Glomerular visceral epithelial cell (primary cell): ENCODE measurements at regions not wholly inside any gene's neighbourhood (a gene's known extent, or its start where the extent isn't known, plus 50 kb on each side); places are given as distances from the start of the nearest gene placed in this dataset.

Experiments
- DNase-seq: peaks from one replicate; pipeline ENCODE4 v3.0.0-alpha.2; 2016; ENCODE audit errors: extremely low spot score

- DNase-seq: no peak
These were observed 684.6 kb downstream of the RFPL4B start for GRCh38 chr6:113031591-113032238.

- no peak for DNase-seq
These were observed 691.9 kb downstream of the RFPL4B start for GRCh38 chr6:113039005-113039404.

- DNase-seq: peak; percentile 16
These were observed 700.0 kb downstream of the RFPL4B start for GRCh38 chr6:113047148-113047547.

GRCh38 chr6:113047932-113048331 is 700.8 kb downstream of the RFPL4B start:
- no peak for DNase-seq

GRCh38 chr6:113048741-113049140 is 701.6 kb downstream of the RFPL4B start:
- DNase-seq: no peak

GRCh38 chr6:113049190-113049589 is 702.1 kb downstream of the RFPL4B start:
- no peak for DNase-seq

GRCh38 chr6:113050010-113050858 is 703.1 kb downstream of the RFPL4B start:
- DNase-seq: peak; percentile 20

- DNase-seq: no peak
These were observed 703.8 kb downstream of the RFPL4B start for GRCh38 chr6:113050979-113051378.

GRCh38 chr6:113052506-113052905 is 705.4 kb downstream of the RFPL4B start:
- DNase-seq: no peak

GRCh38 chr6:113055061-113055460 is 707.9 kb downstream of the RFPL4B start:
- DNase-seq: no peak

GRCh38 chr6:113055998-113056397 is 708.9 kb downstream of the RFPL4B start:
- DNase-seq: no peak

GRCh38 chr6:113057567-113058053 is 710.5 kb downstream of the RFPL4B start:
- DNase-seq: no peak

GRCh38 chr6:113060664-113061063 is 713.5 kb downstream of the RFPL4B start:
- DNase-seq: no peak

GRCh38 chr6:113065611-113066010 is 718.5 kb downstream of the RFPL4B start:
- no peak for DNase-seq

- peak; percentile 21 for DNase-seq
These were observed 720.6 kb downstream of the RFPL4B start for GRCh38 chr6:113067612-113068275.

GRCh38 chr6:113068570-113068969 is 721.4 kb downstream of the RFPL4B start:
- DNase-seq: no peak

GRCh38 chr6:113070681-113071080 is 723.6 kb downstream of the RFPL4B start:
- peak; percentile 28 for DNase-seq

GRCh38 chr6:113073611-113074191 is 726.6 kb downstream of the RFPL4B start:
- DNase-seq: no peak

- DNase-seq: no peak
These were observed 729.0 kb downstream of the RFPL4B start for GRCh38 chr6:113076116-113076515.

- DNase-seq: no peak
These were observed 729.7 kb downstream of the RFPL4B start for GRCh38 chr6:113076816-113077215.

GRCh38 chr6:113077794-113078193 is 730.7 kb downstream of the RFPL4B start:
- DNase-seq: no peak

GRCh38 chr6:113078791-113079190 is 731.7 kb downstream of the RFPL4B start:
- DNase-seq: no peak
